Skin of body (tissue), 1 donor: ENCODE measurements at regions not wholly inside any gene's neighbourhood (a gene's known extent, or its start where the extent isn't known, plus 50 kb on each side); places are given as distances from the start of the nearest gene placed in this dataset.
"Not testable (repeated sequence)": the region's sequence is repeated elsewhere in the genome, so short reads cannot be mapped to it uniquely, and the experiment has no call there.

Source experiments
- DNase-seq: peaks from one replicate; lab custom pipeline; 2025; lab: John Stamatoyannopoulos, UW

DNA sequence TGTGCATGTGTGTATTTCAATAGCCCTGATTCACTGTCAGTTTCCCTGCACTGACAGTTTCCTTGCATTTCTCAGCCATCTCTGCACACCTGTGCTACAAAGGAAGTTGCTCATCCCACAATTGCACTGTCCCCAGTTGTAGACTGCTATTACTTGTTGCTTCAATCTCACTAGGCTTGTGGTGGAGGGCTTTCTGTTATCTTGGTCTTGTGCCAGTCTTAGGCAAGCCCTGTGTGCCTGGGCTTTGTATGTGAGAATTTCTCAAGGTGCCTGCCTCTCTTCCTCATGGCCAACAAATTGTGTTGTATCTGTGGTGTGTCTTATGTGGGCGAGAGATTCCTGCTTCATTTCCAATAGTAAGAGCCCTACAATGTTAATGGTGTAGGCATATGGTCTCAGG is 467.4 kb downstream of the GRIA2 start:
- DNase-seq = no peak

DNA sequence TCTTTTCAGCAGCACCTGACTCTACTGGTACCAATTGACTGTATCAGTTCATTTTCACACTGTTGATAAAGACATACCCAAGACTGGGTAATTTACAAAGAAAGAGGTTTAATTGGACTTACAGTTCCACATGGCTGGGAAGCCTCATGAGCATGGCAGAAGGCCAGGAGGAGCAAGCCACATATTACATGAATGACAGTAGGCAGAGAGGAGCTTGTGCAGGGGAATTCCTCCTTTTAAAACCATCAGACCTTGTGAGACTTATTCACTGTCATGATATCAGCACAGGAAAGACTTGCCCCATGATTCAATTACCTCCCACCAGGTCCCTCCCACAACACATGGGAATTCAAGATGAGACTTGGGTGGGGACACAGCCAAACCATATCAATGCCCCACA is 458.8 kb downstream of the GRIA2 start:
- not testable (repeated sequence) for DNase-seq

- DNase-seq = no peak
Measured at GRCh38 chr4:157678478-157678877, 457.9 kb downstream of the GRIA2 start.

GRCh38 chr4:157674699-157675098 is 454.2 kb downstream of the GRIA2 start:
- no peak for DNase-seq

- DNase-seq = no peak
Measured at GRCh38 chr4:157667836-157668235, 447.3 kb downstream of the GRIA2 start.

DNA sequence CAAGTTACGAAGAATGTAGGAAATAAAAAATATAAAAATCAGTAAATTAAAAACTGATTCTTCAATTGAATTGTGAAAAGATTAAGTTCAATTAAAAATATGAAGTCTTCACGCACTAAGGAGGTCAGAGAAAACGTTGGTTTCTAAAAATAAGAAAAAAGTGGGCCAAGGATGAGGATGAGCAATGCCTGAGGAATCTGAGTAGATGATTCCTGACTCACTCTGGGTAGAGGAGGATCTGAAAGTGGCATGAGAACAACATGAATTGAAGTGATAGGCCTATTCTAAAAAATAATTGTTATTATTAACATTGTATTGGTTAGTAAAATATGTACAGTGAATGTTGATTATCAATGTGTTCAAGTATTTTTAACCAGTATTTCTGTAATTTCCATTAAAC is 444.2 kb downstream of the GRIA2 start:
- DNase-seq = no peak

- DNase-seq = peak; percentile 23
Measured at GRCh38 chr4:157655096-157655809, 434.7 kb downstream of the GRIA2 start.

- DNase-seq = no peak
Measured at GRCh38 chr4:157643257-157643656, 422.7 kb downstream of the GRIA2 start.

DNA sequence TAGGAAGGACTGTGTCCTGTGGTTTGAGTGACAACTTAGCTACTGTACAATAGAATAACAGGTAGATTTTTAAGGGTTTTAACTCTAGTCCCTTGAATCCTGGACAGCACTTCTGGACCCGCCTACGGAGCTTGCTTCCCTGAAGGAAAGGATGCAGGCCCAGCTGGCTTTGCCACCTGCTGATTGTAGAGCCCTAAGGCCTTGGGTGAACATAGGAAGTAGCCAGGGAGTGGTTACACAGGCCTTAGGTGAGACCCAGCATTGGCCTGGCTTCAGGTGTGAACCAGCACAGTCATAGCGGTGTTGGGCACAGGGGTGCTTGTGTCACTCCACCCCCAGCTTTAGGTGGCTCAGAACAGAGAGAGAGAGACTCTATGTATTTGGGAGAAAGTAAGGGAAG is 413.5 kb downstream of the GRIA2 start:
- DNase-seq = no peak

- no peak for DNase-seq
Measured at GRCh38 chr4:157616741-157617472, 396.4 kb downstream of the GRIA2 start.

DNA sequence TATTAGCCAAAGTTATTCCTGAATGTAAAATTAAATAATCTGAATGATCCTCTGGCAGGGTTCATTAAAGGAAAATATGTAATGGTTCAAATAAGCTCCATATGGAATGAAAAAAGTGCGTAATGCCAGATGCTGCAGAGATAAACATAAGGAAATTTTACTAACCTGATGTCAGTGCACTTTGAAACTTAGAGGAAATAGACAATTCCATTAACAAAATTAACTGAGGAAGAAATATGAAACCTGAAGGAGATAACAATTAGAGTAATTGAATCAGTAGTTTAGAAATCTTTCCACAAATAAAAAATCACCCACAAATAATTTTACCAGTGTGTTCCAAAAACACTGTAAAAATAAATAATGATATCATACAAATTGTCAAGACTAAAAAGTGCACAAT is 387.5 kb downstream of the GRIA2 start:
- DNase-seq = no peak

- no peak for DNase-seq
Measured at GRCh38 chr4:157600583-157600982, 380.1 kb downstream of the GRIA2 start.

- peak; percentile 68 for DNase-seq
Measured at GRCh38 chr4:157591245-157591644, 370.7 kb downstream of the GRIA2 start.

GRCh38 chr4:157590679-157591078 is 370.2 kb downstream of the GRIA2 start:
- DNase-seq = no peak

- no peak for DNase-seq
Measured at GRCh38 chr4:157587681-157588423, 367.3 kb downstream of the GRIA2 start.

DNA sequence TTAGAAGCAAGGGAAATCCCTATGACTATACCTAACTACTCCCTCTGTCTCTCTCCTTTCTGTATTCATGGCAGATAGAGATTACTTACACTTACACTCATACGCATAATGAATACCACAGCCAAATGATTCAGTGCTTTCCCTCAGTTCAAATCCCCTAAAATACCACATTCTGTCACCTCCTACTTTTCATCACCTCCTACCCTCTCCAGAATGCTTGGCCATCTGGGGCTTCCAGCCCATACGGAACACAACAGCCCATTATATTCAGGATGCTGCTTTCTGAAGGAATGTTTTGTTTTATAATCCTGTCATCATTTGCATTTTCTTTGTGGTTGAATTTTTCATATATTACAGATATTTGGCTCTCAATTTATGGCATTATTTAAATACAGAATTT is 361.6 kb downstream of the GRIA2 start:
- DNase-seq = no peak

DNA sequence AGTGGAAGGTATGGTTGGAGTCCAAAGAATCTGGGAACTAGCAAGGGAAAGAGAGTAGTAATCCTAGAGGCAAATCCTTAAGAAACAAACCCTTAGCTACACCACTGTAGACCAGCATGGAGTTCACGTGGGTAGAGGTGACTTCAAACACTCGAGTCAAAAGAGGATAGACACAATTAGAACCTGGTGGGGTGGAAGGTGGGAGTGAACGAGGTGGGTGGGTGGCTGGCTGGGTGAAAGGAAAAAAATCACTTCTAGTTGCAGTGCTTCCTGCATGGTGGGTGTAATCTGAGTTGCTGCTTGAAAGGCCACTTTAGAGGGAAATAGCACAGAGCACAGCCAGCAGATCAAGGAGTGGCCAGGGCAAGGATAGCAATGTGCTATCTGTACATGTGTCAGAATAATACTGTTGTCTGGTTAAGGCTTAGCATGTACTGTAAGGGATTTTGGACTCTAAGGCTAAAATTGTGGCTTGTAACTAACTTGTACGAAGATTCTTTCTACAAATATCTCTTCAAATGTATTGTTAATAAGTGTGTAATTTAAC is 356.2 kb downstream of the GRIA2 start:
- DNase-seq = no peak

- DNase-seq = no peak
Measured at GRCh38 chr4:157575339-157575738, 354.8 kb downstream of the GRIA2 start.

GRCh38 chr4:157574606-157575005 is 354.1 kb downstream of the GRIA2 start:
- DNase-seq = no peak

DNA sequence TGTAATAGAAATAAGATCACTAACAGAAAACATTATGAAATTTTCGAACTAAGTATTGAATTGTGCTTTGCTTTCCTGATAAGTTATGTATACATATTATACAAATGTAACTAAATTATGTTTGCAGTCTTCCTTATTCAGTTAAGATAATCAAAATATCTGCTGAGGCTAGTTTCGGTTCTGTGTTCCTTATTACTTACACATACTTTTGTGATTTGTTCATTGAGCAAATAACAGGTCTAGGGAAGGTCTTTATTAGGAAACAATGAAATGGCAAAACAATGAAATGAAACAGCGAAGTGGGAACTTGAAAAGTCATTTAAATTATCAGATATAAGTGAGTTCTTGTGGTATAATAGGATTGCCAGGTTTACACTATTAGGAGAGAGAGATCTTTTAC is 352.4 kb downstream of the GRIA2 start:
- DNase-seq = no peak

- DNase-seq = no peak
Measured at GRCh38 chr4:157572284-157572683, 351.8 kb downstream of the GRIA2 start.

DNA sequence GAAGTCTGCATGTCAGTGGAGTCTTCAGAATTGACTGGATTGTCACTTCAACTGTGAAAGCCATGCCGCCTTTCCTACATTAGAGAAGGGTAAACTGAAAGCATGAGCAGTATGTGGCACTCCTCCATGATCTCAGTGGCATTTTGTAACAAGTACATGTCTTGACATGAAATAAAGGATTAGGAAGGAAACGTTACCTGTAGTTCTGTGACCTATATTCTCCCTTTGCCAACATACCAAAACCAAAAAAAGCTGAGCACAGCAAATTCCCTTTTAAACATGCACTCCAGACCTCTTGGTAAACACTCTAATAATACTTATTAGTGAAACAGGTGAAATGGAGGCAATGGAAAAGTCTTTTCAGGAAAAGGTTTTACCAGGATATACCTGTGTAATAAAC is 344.2 kb downstream of the GRIA2 start:
- DNase-seq = no peak
